Esophagus (tissue), 2 donors: ENCODE measurements at regions not wholly inside any gene's neighbourhood (a gene's known extent, or its start where the extent isn't known, plus 50 kb on each side); places are given as distances from the start of the nearest gene placed in this dataset.

Experiments
- H3K27ac ChIP-seq, 2 donors: one replicate each; pipeline ENCODE4 v1.5.1; 2013; ENCODE audit warnings: low read depth in 2 of 2, mild to moderate bottlenecking in 2 of 2, inconsistent platforms in 1 of 2, low read length in 1 of 2, moderate library complexity in 1 of 2
- H3K27me3 ChIP-seq, 2 donors: one replicate each; pipeline ENCODE4 v1.6.1; 2013; ENCODE audit warnings: low read length in 2 of 2, control low read depth in 1 of 2, mild to moderate bottlenecking in 1 of 2; ENCODE audit not compliant: insufficient read depth in 2 of 2, control insufficient read depth in 1 of 2
- H3K36me3 ChIP-seq, 2 donors: one replicate each; pipeline ENCODE4 v1.6.1; 2013; ENCODE audit warnings: low read length in 1 of 2; ENCODE audit not compliant: control insufficient read depth in 2 of 2, insufficient read depth in 2 of 2
- H3K4me1 ChIP-seq, 2 donors: one replicate each; pipeline ENCODE4 v1.6.1; 2013; ENCODE audit warnings: low read length in 1 of 2; ENCODE audit not compliant: control insufficient read depth in 2 of 2, insufficient read depth in 2 of 2
- H3K4me3 ChIP-seq, 2 donors: one replicate each; pipeline ENCODE4 v1.5.1; 2013; ENCODE audit warnings: low read length in 2 of 2, mild to moderate bottlenecking in 2 of 2, low read depth in 1 of 2, moderate library complexity in 1 of 2
- H3K9me3 ChIP-seq, 2 donors: one replicate each; pipeline ENCODE4 v1.6.1; 2013; ENCODE audit warnings: mild to moderate bottlenecking in 2 of 2, low read depth in 1 of 2, low read length in 1 of 2, moderate library complexity in 1 of 2; ENCODE audit not compliant: control insufficient read depth in 2 of 2, insufficient read depth in 1 of 2
- WGBS, 2 donors: extraction: QIAGEN DNeasy Blood & Tissue Kit; methylation state at CpG; one replicate each; pipeline ENCODE4 v1.1.7; 2013; 5-methylcytosine and 5-hydroxymethylcytosine counted together
- donor health status: healthy with polysubstance abuse.
- donor health status: Bipolar disorder and iron deficiency.

DNA sequence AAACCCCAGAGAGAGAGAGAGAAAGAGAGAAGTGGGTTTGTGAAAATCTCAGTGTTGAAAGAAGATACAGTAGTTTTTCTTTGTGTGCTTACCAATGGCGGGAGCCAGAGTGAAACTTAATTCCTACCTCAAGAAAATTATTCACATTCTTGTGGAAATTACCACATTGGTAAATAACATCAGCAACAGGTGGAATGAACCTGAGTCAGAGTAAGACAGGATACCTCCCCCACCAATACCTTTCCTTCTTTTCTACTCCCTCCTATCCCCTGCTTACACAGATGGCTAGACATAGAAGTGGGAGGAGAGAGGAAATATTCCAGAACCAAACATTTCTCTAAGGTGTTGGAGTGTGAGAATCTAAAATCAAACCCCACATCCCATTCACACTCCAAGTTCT lies 793.9 kb downstream of the SORCS3 start:
- Histone ChIP-seq H3K4me3 (no peak overlapping the region), H3K4me1 (no peaks in the 10 kb centered on the region), H3K27me3 (no peaks in the 10 kb centered on the region), H3K36me3 (no peaks in the 10 kb centered on the region), H3K9me3 (no peaks in the 10 kb centered on the region), H3K27ac (no peak overlapping the region)
- WGBS, 2 donors = 84 to 88% methylated on average over 1 of the region's 1 CpG

DNA sequence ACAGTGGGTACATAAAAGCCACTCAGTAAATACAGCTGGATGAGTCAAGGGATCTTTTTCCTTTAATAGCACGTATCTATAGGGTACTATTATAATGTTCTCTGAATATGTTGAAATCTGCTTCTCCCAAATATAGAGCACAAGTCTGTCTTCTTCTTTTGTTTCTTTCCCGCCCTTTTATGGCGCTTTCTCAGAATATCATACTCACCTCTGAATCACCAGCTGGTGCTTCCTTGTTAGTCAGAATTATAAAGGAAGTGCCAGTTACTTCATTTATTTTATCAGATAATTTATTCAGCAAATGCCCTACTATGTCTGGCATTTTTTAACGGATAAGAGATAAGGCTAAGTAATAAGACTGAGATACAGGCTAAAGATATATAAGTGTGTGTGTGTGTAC lies 772.9 kb downstream of the SORCS3 start:
- Histone ChIP-seq H3K27me3 (no peaks in the 10 kb centered on the region), H3K9me3 (no peaks in the 10 kb centered on the region), H3K4me3 (no peak overlapping the region), H3K4me1 (no peaks in the 10 kb centered on the region), H3K36me3 (no peaks in the 10 kb centered on the region), H3K27ac (no peak overlapping the region)
- 70 to 71% methylated on average over 4 of the region's 4 CpGs for WGBS, 2 donors

DNA sequence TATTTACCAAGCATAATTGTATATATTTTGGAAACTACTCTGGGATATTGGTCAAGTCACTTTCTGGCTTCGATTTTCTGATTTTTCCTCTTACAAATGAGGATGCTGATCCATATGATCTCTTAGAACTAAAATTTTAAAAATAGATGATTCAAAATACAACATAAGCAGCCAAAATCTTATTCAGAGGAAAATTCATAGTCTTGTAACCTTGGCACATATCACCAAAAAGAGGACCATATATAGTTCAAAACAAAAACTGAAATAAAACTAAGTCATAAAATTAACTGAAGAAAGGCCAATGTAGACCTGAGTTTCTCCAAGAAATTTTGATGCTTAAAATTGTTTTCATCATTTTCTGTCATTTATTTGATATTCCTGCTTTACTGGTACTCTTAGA lies 768.3 kb downstream of the SORCS3 start:
- Histone ChIP-seq H3K4me1 (no peaks in the 10 kb centered on the region), H3K36me3 (no peaks in the 10 kb centered on the region), H3K27me3 (no peaks in the 10 kb centered on the region), H3K4me3 (no peak overlapping the region), H3K27ac (no peak overlapping the region), H3K9me3 (no peaks in the 10 kb centered on the region)
- WGBS, 2 donors = 48 to 61% methylated on average over 1 of the region's 1 CpG

DNA sequence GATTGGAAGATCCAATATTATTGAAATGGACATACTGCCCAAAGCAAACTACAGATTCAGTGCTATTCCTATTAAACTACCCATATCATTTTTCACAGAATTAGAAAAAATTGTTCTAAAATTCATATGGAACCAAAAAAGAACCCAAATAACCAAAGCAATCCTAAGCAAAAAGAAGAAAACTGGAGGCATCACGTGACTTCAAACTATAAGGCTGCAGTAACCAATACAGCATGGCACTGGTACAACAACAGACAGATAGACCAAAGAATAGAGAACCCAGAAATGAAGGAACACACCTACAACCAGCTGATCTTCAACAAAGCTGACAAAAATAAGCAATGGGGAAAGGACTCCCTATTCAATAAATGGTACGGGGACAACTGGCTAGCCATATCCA lies 765.4 kb downstream of the SORCS3 start:
- no peaks in the 10 kb centered on the region for H3K36me3 ChIP-seq
- H3K9me3 ChIP-seq = no peaks in the 10 kb centered on the region
- no peak overlapping the region for H3K4me3 ChIP-seq
- H3K4me1 ChIP-seq = no peaks in the 10 kb centered on the region
- 75 to 87% methylated on average over 2 of the region's 2 CpGs for WGBS, 2 donors
- no peaks in the 10 kb centered on the region for H3K27me3 ChIP-seq
- H3K27ac ChIP-seq = no peak overlapping the region

DNA sequence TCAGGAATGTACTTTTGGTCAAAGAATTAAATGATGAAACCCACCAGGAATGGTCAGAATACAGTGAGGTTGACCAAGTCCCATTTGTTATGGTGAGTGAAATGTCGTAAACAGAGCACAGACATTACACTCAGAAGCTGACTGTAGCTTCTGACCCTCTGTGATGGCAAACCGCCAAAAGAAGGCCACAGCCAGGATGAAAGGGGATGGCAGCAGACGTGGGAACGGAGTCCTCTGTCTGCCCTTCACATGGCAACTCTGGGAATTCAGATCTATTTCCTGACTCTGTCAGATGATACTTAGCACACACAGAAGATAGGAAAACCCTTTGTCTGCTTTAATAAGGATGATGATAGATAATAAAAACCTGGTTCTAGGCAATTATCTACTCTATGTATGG lies 757.1 kb downstream of the SORCS3 start:
- H3K9me3 ChIP-seq = no peaks in the 10 kb centered on the region
- 52 to 62% methylated on average over 4 of the region's 4 CpGs for WGBS, 2 donors
- H3K36me3 ChIP-seq = no peaks in the 10 kb centered on the region
- H3K4me3 ChIP-seq = no peak overlapping the region
- H3K27me3 ChIP-seq = no peaks in the 10 kb centered on the region
- no peaks in the 10 kb centered on the region for H3K4me1 ChIP-seq
- H3K27ac ChIP-seq = no peak overlapping the region

DNA sequence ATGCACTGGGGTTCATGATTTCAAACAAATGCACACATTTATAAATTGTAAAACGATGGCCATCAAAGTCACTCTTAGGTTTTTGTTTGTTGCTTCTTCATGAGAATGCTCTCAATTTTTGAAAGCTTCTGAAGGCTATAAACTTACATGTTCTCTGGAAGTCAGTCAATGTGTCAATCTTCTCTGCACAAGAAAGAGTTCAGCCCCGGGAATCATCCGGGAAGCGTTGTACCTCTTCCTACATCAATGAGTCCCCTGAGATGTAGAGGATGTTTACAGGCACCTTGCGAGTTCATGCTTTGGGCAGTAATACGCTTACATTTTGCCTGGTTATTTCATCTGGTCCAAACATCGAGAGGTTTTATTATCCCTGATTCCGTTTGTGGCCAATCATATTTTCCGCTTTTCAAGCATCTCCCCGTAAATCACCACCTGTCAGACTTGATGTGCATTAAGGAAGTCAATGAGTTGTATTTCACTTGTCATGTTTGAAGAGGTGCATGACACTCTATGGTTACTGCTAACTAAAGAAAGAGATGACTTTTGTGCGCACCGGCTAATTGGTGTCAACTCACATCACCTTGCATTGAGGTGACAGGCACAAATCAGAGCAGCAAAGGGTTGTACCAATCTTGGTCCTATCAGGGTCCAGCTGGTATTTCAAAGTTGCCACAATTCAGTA lies 750.7 kb downstream of the SORCS3 start:
- H3K9me3 ChIP-seq = no peaks in the 10 kb centered on the region
- H3K27me3 ChIP-seq = no peaks in the 10 kb centered on the region
- H3K36me3 ChIP-seq = no peaks in the 10 kb centered on the region
- no peak overlapping the region for H3K27ac ChIP-seq
- H3K4me3 ChIP-seq = no peak overlapping the region
- WGBS, 2 donors = 89 to 91% methylated on average over 12 of the region's 12 CpGs
- no peaks in the 10 kb centered on the region for H3K4me1 ChIP-seq

DNA sequence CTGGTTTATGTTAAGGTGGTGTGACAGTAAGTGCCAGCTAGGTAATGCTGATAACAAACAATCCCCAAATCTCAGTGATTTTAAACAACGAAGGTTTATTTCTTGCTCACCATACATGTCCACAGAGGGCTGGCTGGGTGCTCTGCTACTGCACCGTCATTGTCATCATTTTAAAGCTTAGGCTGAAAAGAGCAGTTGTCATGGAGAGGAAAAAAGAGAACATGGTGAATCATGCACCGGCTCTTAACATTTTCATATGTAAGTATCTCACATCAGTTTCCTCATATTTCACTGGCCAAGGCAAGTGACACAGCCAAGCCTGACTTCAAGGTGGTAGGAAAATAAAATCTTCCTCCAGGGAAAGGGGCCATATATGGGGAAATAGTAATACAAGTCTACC lies 746.9 kb downstream of the SORCS3 start:
- 82 to 85% methylated on average over 3 of the region's 3 CpGs for WGBS, 2 donors
- no peak overlapping the region for H3K4me3 ChIP-seq
- no peaks in the 10 kb centered on the region for H3K4me1 ChIP-seq
- H3K27me3 ChIP-seq = no peaks in the 10 kb centered on the region
- H3K27ac ChIP-seq = no peak overlapping the region
- H3K36me3 ChIP-seq = no peaks in the 10 kb centered on the region
- H3K9me3 ChIP-seq = no peaks in the 10 kb centered on the region

DNA sequence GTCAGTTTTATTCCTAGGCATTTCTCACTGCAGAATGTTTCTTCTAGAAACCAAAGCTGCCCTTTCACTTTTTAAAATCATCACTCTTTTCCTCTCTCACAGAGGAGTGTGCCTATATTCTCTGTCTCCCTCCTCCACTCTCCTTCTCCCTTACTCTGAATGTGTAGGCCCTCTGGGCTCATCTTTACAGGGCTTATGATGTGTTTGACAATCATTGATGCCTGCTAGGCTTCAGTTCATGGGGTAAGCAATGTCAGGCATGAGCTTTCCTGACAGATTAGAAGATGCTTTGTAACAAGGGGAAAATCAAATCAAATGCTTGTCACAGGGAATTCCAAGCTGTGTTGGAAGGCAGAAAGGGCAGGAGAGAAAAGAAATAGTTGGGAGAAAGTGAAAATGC lies 742.9 kb downstream of the SORCS3 start:
- Histone ChIP-seq H3K27ac (no peak overlapping the region), H3K4me1 (no peaks in the 10 kb centered on the region), H3K4me3 (no peak overlapping the region), H3K36me3 (no peaks in the 10 kb centered on the region), H3K9me3 (no peaks in the 10 kb centered on the region), H3K27me3 (no peaks in the 10 kb centered on the region)

DNA sequence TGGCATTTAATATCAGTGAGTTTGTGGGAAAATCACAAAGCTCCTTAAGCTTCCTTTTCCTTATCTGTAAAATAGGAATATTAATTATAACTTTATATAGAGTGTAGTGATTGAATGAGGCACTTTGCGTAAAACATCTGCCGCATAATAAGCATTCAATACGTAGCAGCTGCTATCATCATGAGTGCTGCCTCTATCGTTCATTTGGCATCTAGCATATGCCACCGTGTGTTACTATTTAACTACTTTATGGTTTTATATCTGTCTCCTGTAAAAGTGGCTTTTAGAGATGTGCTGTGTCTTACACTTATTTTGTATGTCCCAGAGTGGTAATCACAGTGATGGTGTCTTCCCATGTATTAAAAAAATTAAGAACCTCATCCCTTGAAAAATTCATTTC lies 729.6 kb downstream of the SORCS3 start:
- no peak overlapping the region for H3K27ac ChIP-seq
- no peaks in the 10 kb centered on the region for H3K4me1 ChIP-seq
- no peaks in the 10 kb centered on the region for H3K9me3 ChIP-seq
- H3K27me3 ChIP-seq = no peaks in the 10 kb centered on the region
- H3K4me3 ChIP-seq = no peak overlapping the region
- WGBS, 2 donors = 81 to 86% methylated on average over 5 of the region's 5 CpGs
- H3K36me3 ChIP-seq = no peaks in the 10 kb centered on the region

DNA sequence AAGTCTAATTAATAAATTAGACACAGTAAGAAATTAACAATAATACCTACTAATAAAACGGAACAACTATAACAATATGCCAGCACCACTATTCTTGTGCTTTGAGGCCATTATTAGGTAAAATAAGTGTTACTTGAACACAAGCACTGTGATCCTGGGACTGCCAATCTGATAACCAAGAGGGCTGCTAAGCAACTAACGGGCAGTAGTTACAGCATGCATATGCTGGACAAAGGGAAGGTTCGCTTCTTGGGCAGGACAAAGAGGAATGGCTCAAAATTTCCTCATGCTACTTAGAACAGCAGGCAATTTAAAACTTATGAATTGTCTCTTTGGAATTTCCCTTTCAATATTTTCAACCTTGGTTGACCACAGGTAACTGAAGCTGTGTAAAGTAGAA lies 718.6 kb downstream of the SORCS3 start:
- 77 to 79% methylated on average over 3 of the region's 3 CpGs for WGBS, 2 donors
- Histone ChIP-seq H3K4me1 (no peaks in the 10 kb centered on the region), H3K27me3 (no peaks in the 10 kb centered on the region), H3K36me3 (no peaks in the 10 kb centered on the region), H3K9me3 (peaks cover 0 to 3% of the 10 kb centered on the region in 2 donors), H3K27ac (no peak overlapping the region), H3K4me3 (no peak overlapping the region)
